ENCODE measurements at regions not wholly inside any gene's neighbourhood (a gene's known extent, or its start where the extent isn't known, plus 50 kb on each side); places are given as distances from the start of the nearest gene placed in this dataset.

DNA sequence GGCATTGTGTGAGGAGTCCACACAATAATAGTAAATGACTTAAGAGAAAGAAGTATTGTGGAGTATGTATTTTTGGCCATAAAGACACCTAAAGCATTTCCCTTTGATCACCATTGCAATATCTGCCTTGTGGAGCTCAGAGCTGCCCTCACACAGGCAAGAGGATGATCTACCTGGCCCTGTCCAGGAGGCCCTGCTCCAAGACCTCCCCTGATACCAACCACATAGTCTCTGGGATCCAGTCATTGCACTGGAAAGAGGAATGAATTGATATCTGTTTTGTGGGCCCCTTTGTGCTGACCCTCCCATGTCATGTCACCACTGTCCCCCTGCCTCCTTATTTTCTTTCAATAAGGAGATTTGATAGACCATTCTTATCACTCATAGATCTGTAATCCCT, 430.6 kb upstream of the TNP1 start:
- TF ChIP-seq, protein P1, sequence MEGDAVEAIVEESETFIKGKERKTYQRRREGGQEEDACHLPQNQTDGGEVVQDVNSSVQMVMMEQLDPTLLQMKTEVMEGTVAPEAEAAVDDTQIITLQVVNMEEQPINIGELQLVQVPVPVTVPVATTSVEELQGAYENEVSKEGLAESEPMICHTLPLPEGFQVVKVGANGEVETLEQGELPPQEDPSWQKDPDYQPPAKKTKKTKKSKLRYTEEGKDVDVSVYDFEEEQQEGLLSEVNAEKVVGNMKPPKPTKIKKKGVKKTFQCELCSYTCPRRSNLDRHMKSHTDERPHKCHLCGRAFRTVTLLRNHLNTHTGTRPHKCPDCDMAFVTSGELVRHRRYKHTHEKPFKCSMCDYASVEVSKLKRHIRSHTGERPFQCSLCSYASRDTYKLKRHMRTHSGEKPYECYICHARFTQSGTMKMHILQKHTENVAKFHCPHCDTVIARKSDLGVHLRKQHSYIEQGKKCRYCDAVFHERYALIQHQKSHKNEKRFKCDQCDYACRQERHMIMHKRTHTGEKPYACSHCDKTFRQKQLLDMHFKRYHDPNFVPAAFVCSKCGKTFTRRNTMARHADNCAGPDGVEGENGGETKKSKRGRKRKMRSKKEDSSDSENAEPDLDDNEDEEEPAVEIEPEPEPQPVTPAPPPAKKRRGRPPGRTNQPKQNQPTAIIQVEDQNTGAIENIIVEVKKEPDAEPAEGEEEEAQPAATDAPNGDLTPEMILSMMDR (IDR thresholded peaks at IDR 0.05; ENCODE audit: poor library complexity): no peak
- TF ChIP-seq EZH2 (IDR thresholded peaks at IDR 0.05; ENCODE audit: borderline replicate concordance): no peak
